NCI-H2171 treated with DMSO at 0.1 percent for 48 hours (cell line): ENCODE measurements at regions not wholly inside any gene's neighbourhood (a gene's known extent, or its start where the extent isn't known, plus 50 kb on each side); places are given as distances from the start of the nearest gene placed in this dataset.
A peak's percentile ranks its signal among the peaks of the same experiment; 100 is the strongest.

Source experiments
- DNase-seq: peaks from one replicate; lab custom pipeline; 2025; lab: John Stamatoyannopoulos, UW

- DNase-seq, result no peak
These were observed 58.5 kb upstream of the C1orf87 start for GRCh38 chr1:60132108-60132507.

GRCh38 chr1:60130703-60131102 is 57.1 kb upstream of the C1orf87 start:
- DNase-seq, result no peak

GRCh38 chr1:60129911-60130310 is 56.3 kb upstream of the C1orf87 start:
- no peak for DNase-seq

- DNase-seq, result peak; percentile 48
These were observed 53.2 kb upstream of the C1orf87 start for GRCh38 chr1:60126723-60127122.
